ENCODE measurements at regions not wholly inside any gene's neighbourhood (a gene's known extent, or its start where the extent isn't known, plus 50 kb on each side); places are given as distances from the start of the nearest gene placed in this dataset.

GRCh38 chr17:36856222-36856621 lies 81.1 kb upstream of the LHX1 start:
- Histone ChIP-seq H3K27me3 (ENCODE audit: control insufficient read depth in 1 of 2, insufficient read depth in 2 of 2, low read length in 2 of 2) (no peaks in the 10 kb centered on the region), H3K36me3 (ENCODE audit: control insufficient read depth in 2 of 2, insufficient read depth in 2 of 2, low read length in 1 of 2) (no peaks in the 10 kb centered on the region), H3K4me3 (ENCODE audit: low read depth in 1 of 2, low read length in 2 of 2) (no peak overlapping the region), H3K9me3 (ENCODE audit: control insufficient read depth in 2 of 2, insufficient read depth in 1 of 2, low read depth in 1 of 2, low read length in 1 of 2) (peaks cover 0 to 2% of the 10 kb centered on the region in 2 donors), H3K4me1 (ENCODE audit: control insufficient read depth in 2 of 2, insufficient read depth in 2 of 2, low read length in 1 of 2) (no peaks in the 10 kb centered on the region), H3K27ac (ENCODE audit: low read depth in 2 of 2, low read length in 1 of 2) (no peak overlapping the region)
- WGBS, 2 donors: 33 to 46% methylated on average over 7 of the region's 7 CpGs

- 53 to 65% methylated on average over 16 of the region's 16 CpGs for WGBS, 2 donors
- H3K27ac ChIP-seq (ENCODE audit: low read depth in 2 of 2, low read length in 1 of 2): no peak overlapping the region
- no peaks in the 10 kb centered on the region for H3K36me3 ChIP-seq (ENCODE audit: control insufficient read depth in 2 of 2, insufficient read depth in 2 of 2, low read length in 1 of 2)
Measured at GRCh38 chr17:36856903-36857381, 80.3 kb upstream of the LHX1 start.

GRCh38 chr17:36857698-36858097 lies 79.6 kb upstream of the LHX1 start:
- no peaks in the 10 kb centered on the region for H3K36me3 ChIP-seq (ENCODE audit: control insufficient read depth in 2 of 2, insufficient read depth in 2 of 2, low read length in 1 of 2)
- no peaks in the 10 kb centered on the region for H3K4me1 ChIP-seq (ENCODE audit: control insufficient read depth in 2 of 2, insufficient read depth in 2 of 2, low read length in 1 of 2)
- H3K27me3 ChIP-seq (ENCODE audit: control insufficient read depth in 1 of 2, insufficient read depth in 2 of 2, low read length in 2 of 2): no peaks in the 10 kb centered on the region
- WGBS, 2 donors: 61 to 69% methylated on average over 13 of the region's 13 CpGs
- H3K4me3 ChIP-seq (ENCODE audit: low read depth in 1 of 2, low read length in 2 of 2): no peak overlapping the region
- no peak overlapping the region for H3K27ac ChIP-seq (ENCODE audit: low read depth in 2 of 2, low read length in 1 of 2)
- peaks cover 0 to 2% of the 10 kb centered on the region in 2 donors for H3K9me3 ChIP-seq (ENCODE audit: control insufficient read depth in 2 of 2, insufficient read depth in 1 of 2, low read depth in 1 of 2, low read length in 1 of 2)

More at GRCh38 chr17:36856903-36857381, 80.3 kb upstream of the LHX1 start:
- Histone ChIP-seq H3K9me3 (ENCODE audit: control insufficient read depth in 2 of 2, insufficient read depth in 1 of 2, low read depth in 1 of 2, low read length in 1 of 2) (peaks cover 0 to 2% of the 10 kb centered on the region in 2 donors), H3K27me3 (ENCODE audit: control insufficient read depth in 1 of 2, insufficient read depth in 2 of 2, low read length in 2 of 2) (no peaks in the 10 kb centered on the region), H3K4me3 (ENCODE audit: low read depth in 1 of 2, low read length in 2 of 2) (no peak overlapping the region), H3K4me1 (ENCODE audit: control insufficient read depth in 2 of 2, insufficient read depth in 2 of 2, low read length in 1 of 2) (no peaks in the 10 kb centered on the region)

GRCh38 chr17:36858119-36859002 lies 78.9 kb upstream of the LHX1 start:
- Histone ChIP-seq H3K4me3 (ENCODE audit: low read depth in 1 of 2, low read length in 2 of 2) (no peak overlapping the region), H3K36me3 (ENCODE audit: control insufficient read depth in 2 of 2, insufficient read depth in 2 of 2, low read length in 1 of 2) (no peaks in the 10 kb centered on the region), H3K27me3 (ENCODE audit: control insufficient read depth in 1 of 2, insufficient read depth in 2 of 2, low read length in 2 of 2) (no peaks in the 10 kb centered on the region), H3K27ac (ENCODE audit: low read depth in 2 of 2, low read length in 1 of 2) (no peak overlapping the region), H3K9me3 (ENCODE audit: control insufficient read depth in 2 of 2, insufficient read depth in 1 of 2, low read depth in 1 of 2, low read length in 1 of 2) (peaks cover 0 to 2% of the 10 kb centered on the region in 2 donors), H3K4me1 (ENCODE audit: control insufficient read depth in 2 of 2, insufficient read depth in 2 of 2, low read length in 1 of 2) (no peaks in the 10 kb centered on the region)
- 72 to 73% methylated on average over 19 to 20 of the region's 20 CpGs for WGBS, 2 donors

GRCh38 chr17:36859003-36859300 lies 78.3 kb upstream of the LHX1 start:
- WGBS, 2 donors: 81% methylated on average over 10 of the region's 10 CpGs
- no peaks in the 10 kb centered on the region for H3K27me3 ChIP-seq (ENCODE audit: control insufficient read depth in 1 of 2, insufficient read depth in 2 of 2, low read length in 2 of 2)

GRCh38 chr17:36859706-36860105 lies 77.6 kb upstream of the LHX1 start:
- Histone ChIP-seq H3K27ac (ENCODE audit: low read depth in 2 of 2, low read length in 1 of 2) (no peak overlapping the region), H3K27me3 (ENCODE audit: control insufficient read depth in 1 of 2, insufficient read depth in 2 of 2, low read length in 2 of 2) (no peaks in the 10 kb centered on the region), H3K36me3 (ENCODE audit: control insufficient read depth in 2 of 2, insufficient read depth in 2 of 2, low read length in 1 of 2) (no peaks in the 10 kb centered on the region), H3K4me3 (ENCODE audit: low read depth in 1 of 2, low read length in 2 of 2) (no peak overlapping the region), H3K9me3 (ENCODE audit: control insufficient read depth in 2 of 2, insufficient read depth in 1 of 2, low read depth in 1 of 2, low read length in 1 of 2) (peaks cover 0 to 2% of the 10 kb centered on the region in 2 donors), H3K4me1 (ENCODE audit: control insufficient read depth in 2 of 2, insufficient read depth in 2 of 2, low read length in 1 of 2) (no peaks in the 10 kb centered on the region)
- 74 to 78% methylated on average over 11 of the region's 11 CpGs for WGBS, 2 donors

More at GRCh38 chr17:36859003-36859300, 78.3 kb upstream of the LHX1 start:
- Histone ChIP-seq H3K27ac (ENCODE audit: low read depth in 2 of 2, low read length in 1 of 2) (no peak overlapping the region), H3K4me3 (ENCODE audit: low read depth in 1 of 2, low read length in 2 of 2) (no peak overlapping the region), H3K36me3 (ENCODE audit: control insufficient read depth in 2 of 2, insufficient read depth in 2 of 2, low read length in 1 of 2) (no peaks in the 10 kb centered on the region), H3K4me1 (ENCODE audit: control insufficient read depth in 2 of 2, insufficient read depth in 2 of 2, low read length in 1 of 2) (no peaks in the 10 kb centered on the region), H3K9me3 (ENCODE audit: control insufficient read depth in 2 of 2, insufficient read depth in 1 of 2, low read depth in 1 of 2, low read length in 1 of 2) (peaks cover 0 to 2% of the 10 kb centered on the region in 2 donors)

- H3K4me3 ChIP-seq (ENCODE audit: low read depth in 1 of 2, low read length in 2 of 2): no peak overlapping the region
- H3K36me3 ChIP-seq (ENCODE audit: control insufficient read depth in 2 of 2, insufficient read depth in 2 of 2, low read length in 1 of 2): no peaks in the 10 kb centered on the region
- no peaks in the 10 kb centered on the region for H3K27me3 ChIP-seq (ENCODE audit: control insufficient read depth in 1 of 2, insufficient read depth in 2 of 2, low read length in 2 of 2)
- no peaks in the 10 kb centered on the region for H3K9me3 ChIP-seq (ENCODE audit: control insufficient read depth in 2 of 2, insufficient read depth in 1 of 2, low read depth in 1 of 2, low read length in 1 of 2)
- H3K4me1 ChIP-seq (ENCODE audit: control insufficient read depth in 2 of 2, insufficient read depth in 2 of 2, low read length in 1 of 2): no peaks in the 10 kb centered on the region
- WGBS, 2 donors: 74 to 83% methylated on average over 6 of the region's 6 CpGs
- no peak overlapping the region for H3K27ac ChIP-seq (ENCODE audit: low read depth in 2 of 2, low read length in 1 of 2)
Measured at GRCh38 chr17:36861531-36861930, 75.7 kb upstream of the LHX1 start.

- Histone ChIP-seq H3K36me3 (ENCODE audit: control insufficient read depth in 2 of 2, insufficient read depth in 2 of 2, low read length in 1 of 2) (no peaks in the 10 kb centered on the region), H3K27ac (ENCODE audit: low read depth in 2 of 2, low read length in 1 of 2) (no peak overlapping the region), H3K4me3 (ENCODE audit: low read depth in 1 of 2, low read length in 2 of 2) (no peak overlapping the region), H3K4me1 (ENCODE audit: control insufficient read depth in 2 of 2, insufficient read depth in 2 of 2, low read length in 1 of 2) (no peaks in the 10 kb centered on the region), H3K27me3 (ENCODE audit: control insufficient read depth in 1 of 2, insufficient read depth in 2 of 2, low read length in 2 of 2) (no peaks in the 10 kb centered on the region), H3K9me3 (ENCODE audit: control insufficient read depth in 2 of 2, insufficient read depth in 1 of 2, low read depth in 1 of 2, low read length in 1 of 2) (no peaks in the 10 kb centered on the region)
- 55 to 62% methylated on average over 14 of the region's 14 CpGs for WGBS, 2 donors
Measured at GRCh38 chr17:36862116-36862920, 75.0 kb upstream of the LHX1 start.

GRCh38 chr17:36863131-36863530 lies 74.1 kb upstream of the LHX1 start:
- H3K4me1 ChIP-seq (ENCODE audit: control insufficient read depth in 2 of 2, insufficient read depth in 2 of 2, low read length in 1 of 2): no peaks in the 10 kb centered on the region
- no peaks in the 10 kb centered on the region for H3K36me3 ChIP-seq (ENCODE audit: control insufficient read depth in 2 of 2, insufficient read depth in 2 of 2, low read length in 1 of 2)
- no peaks in the 10 kb centered on the region for H3K27me3 ChIP-seq (ENCODE audit: control insufficient read depth in 1 of 2, insufficient read depth in 2 of 2, low read length in 2 of 2)
- no peak overlapping the region for H3K27ac ChIP-seq (ENCODE audit: low read depth in 2 of 2, low read length in 1 of 2)
- H3K4me3 ChIP-seq (ENCODE audit: low read depth in 1 of 2, low read length in 2 of 2): no peak overlapping the region
- 64 to 73% methylated on average over 6 of the region's 6 CpGs for WGBS, 2 donors
- no peaks in the 10 kb centered on the region for H3K9me3 ChIP-seq (ENCODE audit: control insufficient read depth in 2 of 2, insufficient read depth in 1 of 2, low read depth in 1 of 2, low read length in 1 of 2)

Data from esophagus (tissue), 2 donors.